GM18526 (cell line): ENCODE measurements at regions not wholly inside any gene's neighbourhood (a gene's known extent, or its start where the extent isn't known, plus 50 kb on each side); places are given as distances from the start of the nearest gene placed in this dataset.

Experiments used
- POLR2A ChIP-seq: IDR thresholded peaks from 3 replicates; pipeline ENCODE4 v1.6.1; 2011; ENCODE audit not compliant: insufficient read length; ENCODE audit errors: extremely low read depth

- no peak for TF ChIP-seq POLR2A
These were observed 210.3 kb upstream of the SFSWAP start for GRCh38 chr12:131500564-131500963.

DNA sequence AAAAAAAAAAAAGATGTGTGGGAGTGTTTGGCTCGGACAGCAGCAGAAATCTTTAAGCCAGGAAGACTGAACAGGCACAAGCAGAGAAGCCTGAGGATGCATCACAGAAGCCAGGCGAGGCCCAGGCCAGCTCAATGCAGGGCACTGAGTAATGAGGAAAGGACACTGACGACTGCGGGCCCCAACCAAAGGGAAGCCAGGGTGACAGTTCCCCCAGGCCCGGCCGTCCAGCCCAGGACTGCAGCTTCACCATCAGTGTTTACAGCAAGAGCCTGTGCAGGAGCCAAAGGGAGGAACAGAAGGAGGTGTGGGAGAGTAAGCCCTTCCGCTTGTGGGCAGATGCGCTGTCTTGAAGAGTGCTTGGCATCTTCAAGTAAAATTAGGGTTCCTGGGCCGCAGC is 205.3 kb upstream of the SFSWAP start:
- no peak for TF ChIP-seq POLR2A

- no peak for TF ChIP-seq POLR2A
These were observed 204.5 kb upstream of the SFSWAP start for GRCh38 chr12:131506426-131506825.

DNA sequence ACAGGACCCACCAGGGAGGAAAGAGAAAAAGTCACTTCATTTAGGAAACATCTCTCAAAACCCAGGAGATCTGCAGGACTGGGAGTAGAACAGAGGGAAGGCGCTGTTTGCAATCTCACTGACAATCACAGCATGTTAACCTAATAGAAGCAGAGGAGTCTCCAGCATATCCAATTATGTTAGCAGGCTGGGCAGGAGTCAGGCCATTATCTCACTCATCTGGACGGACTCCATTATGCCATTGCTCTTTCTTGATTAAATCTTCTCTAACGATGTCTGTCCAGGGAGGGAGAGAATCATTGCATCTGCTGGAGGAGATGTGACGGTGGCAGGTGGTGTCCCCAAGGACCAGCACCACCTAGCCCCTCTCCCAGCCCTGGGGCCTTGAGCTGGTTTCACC is 203.8 kb upstream of the SFSWAP start:
- no peak for TF ChIP-seq POLR2A

GRCh38 chr12:131507881-131508280 is 203.0 kb upstream of the SFSWAP start:
- TF ChIP-seq POLR2A = no peak

DNA sequence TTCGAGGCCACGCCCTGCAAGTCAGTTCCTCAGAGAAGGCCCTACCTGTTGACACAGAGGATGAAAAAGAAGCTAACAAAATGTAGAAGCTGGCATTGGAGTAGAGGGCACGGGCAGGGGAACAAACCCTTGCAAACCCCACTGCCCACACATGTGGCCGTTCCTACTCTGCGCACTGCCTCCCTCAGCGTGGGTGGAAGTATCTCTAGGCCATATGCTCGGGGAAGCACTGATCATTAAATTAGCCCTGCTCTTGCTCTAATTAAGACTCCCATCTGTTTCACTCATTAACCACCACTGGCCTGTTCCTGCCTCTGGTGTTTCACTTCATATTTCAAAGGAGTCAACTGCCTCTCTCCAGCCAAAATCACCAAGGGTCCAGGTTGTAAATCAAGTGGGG is 201.2 kb upstream of the SFSWAP start:
- no peak for TF ChIP-seq POLR2A

DNA sequence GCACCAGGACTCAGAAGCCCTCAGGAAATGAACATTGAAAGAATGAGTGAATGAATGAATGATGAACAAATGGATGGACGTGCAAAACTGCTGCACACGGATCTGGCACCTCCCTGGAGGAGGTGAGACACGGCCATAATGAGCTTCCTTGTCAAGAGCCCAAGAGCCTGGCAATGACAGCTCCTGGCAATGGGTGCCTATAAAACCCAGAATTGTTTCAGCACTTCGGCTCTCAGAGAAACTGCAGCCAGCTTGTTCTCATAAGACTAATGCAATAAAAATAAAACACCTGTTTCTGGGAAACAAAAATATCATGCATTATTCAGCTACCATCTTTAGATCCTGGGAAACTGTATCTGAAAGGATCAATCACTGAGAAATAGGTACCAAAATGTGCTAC is 200.5 kb upstream of the SFSWAP start:
- TF ChIP-seq POLR2A = no peak

- peak; percentile 51 for TF ChIP-seq POLR2A
These were observed 199.5 kb upstream of the SFSWAP start for GRCh38 chr12:131511391-131511802.

DNA sequence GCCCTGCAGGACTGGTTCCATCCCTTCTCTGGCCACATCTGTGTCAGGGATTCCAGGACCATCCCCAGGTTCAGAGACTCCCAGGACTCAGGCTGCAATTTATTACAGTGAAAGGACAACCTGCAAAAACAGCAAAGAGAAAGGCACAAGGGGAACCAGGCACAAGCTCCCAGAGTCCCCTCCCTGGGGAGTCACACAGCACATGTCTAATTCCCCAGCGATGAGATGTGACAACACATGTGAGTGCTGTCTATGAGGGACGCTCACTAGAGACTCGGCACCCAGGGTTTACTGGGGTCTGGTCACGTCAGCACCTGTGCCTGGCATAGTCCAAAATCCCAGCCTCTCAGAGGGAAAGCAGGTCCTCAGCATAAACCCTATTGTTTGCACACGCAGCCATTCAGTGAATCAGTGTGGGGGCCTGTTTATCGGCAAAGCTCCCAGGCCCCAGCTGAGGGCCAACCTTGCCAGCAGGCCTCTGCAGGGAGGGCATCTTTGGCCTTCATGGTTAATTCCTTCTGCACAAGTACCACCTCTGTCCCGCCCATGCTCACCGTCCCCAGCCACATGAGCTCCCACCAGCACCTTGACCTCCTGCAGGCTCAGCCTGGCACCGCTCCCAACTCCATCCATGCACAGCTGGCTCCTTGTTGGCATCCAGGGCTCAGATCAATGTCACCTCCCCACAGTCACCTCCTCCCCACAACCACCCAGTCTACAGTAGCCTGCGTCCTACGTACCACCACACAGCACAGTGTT is 198.9 kb upstream of the SFSWAP start:
- no peak for TF ChIP-seq POLR2A

DNA sequence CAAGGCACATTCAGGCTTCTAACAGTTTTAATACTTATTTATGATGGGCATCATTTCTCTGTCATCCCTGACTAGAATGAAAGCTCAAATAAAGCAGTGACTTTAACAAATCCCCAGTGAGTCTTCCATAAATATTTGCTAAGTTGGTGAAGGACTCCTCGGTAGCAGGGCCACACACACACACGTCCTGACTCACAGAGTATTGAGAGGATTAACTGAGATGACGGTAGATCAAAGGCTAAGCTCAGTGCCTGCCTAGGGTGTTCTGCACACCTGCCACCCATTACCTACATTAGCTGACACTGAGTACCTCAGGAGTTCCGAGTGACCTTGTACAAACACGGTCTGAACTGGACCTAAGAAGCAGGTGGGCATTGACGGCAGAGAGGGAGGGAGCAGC is 197.3 kb upstream of the SFSWAP start:
- TF ChIP-seq POLR2A = no peak

- no peak for TF ChIP-seq POLR2A
These were observed 189.6 kb upstream of the SFSWAP start for GRCh38 chr12:131521326-131521725.

GRCh38 chr12:131525795-131526508 is 184.9 kb upstream of the SFSWAP start:
- TF ChIP-seq POLR2A = no peak

- no peak for TF ChIP-seq POLR2A
These were observed 183.8 kb upstream of the SFSWAP start for GRCh38 chr12:131527092-131527491.

DNA sequence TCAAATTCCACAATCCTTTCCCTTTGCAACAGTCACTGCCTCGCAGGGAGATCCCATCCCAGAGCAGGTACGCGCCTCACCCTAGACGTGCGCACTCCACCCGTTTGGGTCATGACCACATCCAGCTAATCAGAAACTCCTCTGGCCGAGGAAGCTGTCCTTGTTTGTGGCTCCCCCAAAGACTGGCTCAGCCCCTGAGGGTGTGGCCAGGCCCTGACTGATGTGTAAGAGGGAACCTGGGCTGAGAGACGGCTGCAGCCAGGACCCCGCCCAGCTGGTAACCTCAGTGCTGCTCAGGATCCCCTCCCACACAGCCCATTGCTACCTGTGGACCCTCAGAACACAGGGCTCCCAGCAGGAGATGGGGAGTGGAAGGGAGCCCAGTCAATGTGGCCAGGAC is 183.2 kb upstream of the SFSWAP start:
- no peak for TF ChIP-seq POLR2A

DNA sequence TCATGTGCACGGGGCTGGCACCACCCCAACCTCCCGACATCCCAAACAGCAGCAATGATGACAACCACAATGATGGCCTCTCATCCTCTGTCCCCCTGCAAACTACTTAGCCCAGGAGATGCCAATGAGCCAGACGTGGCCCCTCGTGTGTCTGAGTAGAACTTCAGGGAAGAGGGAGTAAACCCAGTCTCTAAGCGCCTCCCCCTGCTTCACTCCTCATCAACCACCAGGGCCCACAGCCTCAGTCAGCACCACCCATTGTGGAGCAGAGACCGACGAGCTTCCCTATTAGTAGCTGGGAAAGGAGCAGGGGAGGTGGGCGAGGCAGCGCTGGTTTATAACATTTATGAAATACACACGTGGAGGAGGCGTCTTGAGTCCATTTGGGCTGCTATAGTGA is 182.7 kb upstream of the SFSWAP start:
- TF ChIP-seq POLR2A = no peak

- no peak for TF ChIP-seq POLR2A
These were observed 182.2 kb upstream of the SFSWAP start for GRCh38 chr12:131528667-131529066.
